Endothelial cell of umbilical vein (primary cell): ENCODE measurements at regions not wholly inside any gene's neighbourhood (a gene's known extent, or its start where the extent isn't known, plus 50 kb on each side); places are given as distances from the start of the nearest gene placed in this dataset.

Experiments used
- BruUV-seq: library from RNA; stranded (reverse); fragments of 400-500 nt; replicated peaks from 2 replicates; lab custom pipeline; 2021; lab: Mats Ljungman, UMichigan
- CTCF ChIA-PET: fragments of 300-600, 350-600 bp; sonication (Branson Sonifier 250); formaldehyde crosslinking; loops from one replicate; lab custom pipeline; 2021; ENCODE audit warnings: antibody characterized with exemption, inconsistent platforms; lab: Charles Lee
- POLR2A ChIA-PET: fragments of 300-600, 350-600 bp; sonication (Branson Sonifier 250); formaldehyde crosslinking; loops from one replicate; lab custom pipeline; 2021; ENCODE audit warnings: antibody characterized with exemption, inconsistent platforms; lab: Charles Lee
- DNase-seq: peaks from one replicate; pipeline ENCODE4 v3.0.0-alpha.2; 2011; ENCODE audit warnings: low read depth, low spot score
- FAIRE-seq: peaks from 2 replicates; lab custom pipeline; 2011; peaks lifted over from hg19 to GRCh38; lab: Jason Lieb, UNC
- H2AFZ ChIP-seq: 2 replicates; pipeline ENCODE4 v1.6.0; 2012; ENCODE audit warnings: low read depth, low read length, control low read depth, inconsistent platforms
- H3K27ac ChIP-seq: 2 replicates; pipeline ENCODE4 v1.5.1; 2011; ENCODE audit warnings: low read depth, mild to moderate bottlenecking, control low read depth, low read length, moderate library complexity; ENCODE audit not compliant: insufficient read depth
- H3K27me3 ChIP-seq, 2 experiments: 2 replicates each; pipeline versions ENCODE4 v1.6.0 to v1.6.1; 2011; ENCODE audit warnings: low read length in 2 of 2, mixed read lengths in 1 of 2; ENCODE audit not compliant: control insufficient read depth in 2 of 2, insufficient read depth in 2 of 2
- H3K36me3 ChIP-seq, 2 experiments: 2 replicates in 1 of 2; 3 replicates in 1 of 2; pipeline ENCODE4 v1.5.1; 2011; ENCODE audit warnings: low read length in 2 of 2, mild to moderate bottlenecking in 1 of 2, moderate library complexity in 1 of 2; ENCODE audit not compliant: control insufficient read depth in 2 of 2, insufficient read depth in 2 of 2; ENCODE audit errors: extremely low read depth in 1 of 2
- H3K4me1 ChIP-seq: 3 replicates; pipeline ENCODE4 v1.5.1; 2011; ENCODE audit warnings: mild to moderate bottlenecking, low read length; ENCODE audit not compliant: control insufficient read depth, insufficient read depth; ENCODE audit errors: extremely low read depth
- H3K4me2 ChIP-seq: 2 replicates; pipeline ENCODE4 v1.6.1; 2011; ENCODE audit warnings: low read length, control low read depth, mixed read lengths; ENCODE audit not compliant: insufficient read depth
- H3K4me3 ChIP-seq, 3 experiments: fragments of 200-600 bp in 1 of 3; sonication (generic), shearing (Covaris generic) in 1 of 3; replicated peaks in 1 of 3; 2 replicates each; pipeline ENCODE4 v1.5.1; 2011 to 2016; ENCODE audit warnings: control low read depth in 3 of 3, low read length in 3 of 3, mild to moderate bottlenecking in 2 of 3, inconsistent platforms in 1 of 3, low read depth in 1 of 3, moderate library complexity in 1 of 3; ENCODE audit not compliant: insufficient read depth in 1 of 3
- H3K79me2 ChIP-seq: 2 replicates; pipeline ENCODE4 v1.6.0; 2012; ENCODE audit warnings: low read length, inconsistent platforms; ENCODE audit not compliant: control insufficient read depth, insufficient read depth
- H3K9ac ChIP-seq: replicated peaks from 2 replicates; pipeline ENCODE3; 2011; ENCODE audit warnings: low read length, control low read depth; ENCODE audit not compliant: insufficient read depth; ENCODE audit errors: extremely low read depth
- H3K9me1 ChIP-seq: replicated peaks from 3 replicates; pipeline ENCODE4 v1.6.0; 2011; ENCODE audit warnings: mild to moderate bottlenecking, low read length; ENCODE audit not compliant: control insufficient read depth, insufficient read depth; ENCODE audit errors: extremely low read depth
- H3K9me3 ChIP-seq: replicated peaks from 2 replicates; pipeline ENCODE4 v1.5.1; 2012; ENCODE audit warnings: low read length, inconsistent platforms; ENCODE audit not compliant: control insufficient read depth, insufficient read depth
- H4K20me1 ChIP-seq: replicated peaks from 2 replicates; pipeline ENCODE3; 2011; ENCODE audit warnings: mild to moderate bottlenecking, low read length; ENCODE audit not compliant: control insufficient read depth, insufficient read depth; ENCODE audit errors: extremely low read depth
- CTCF ChIP-seq, 2 donors: IDR thresholded peaks; 1 replicate in 1 of 2; 2 replicates in 1 of 2; pipeline ENCODE4 v1.5.1; 2011; ENCODE audit warnings: low read length in 2 of 2, mild to moderate bottlenecking in 2 of 2, moderate library complexity in 2 of 2, control low read depth in 1 of 2, inconsistent platforms in 1 of 2, low read depth in 1 of 2; ENCODE audit not compliant: insufficient read depth in 1 of 2; ENCODE audit errors: extremely low read depth in 1 of 2
- EZH2 ChIP-seq: IDR thresholded peaks from 2 replicates; pipeline ENCODE4 v1.6.1; 2012; ENCODE audit warnings: borderline replicate concordance, low read depth, mild to moderate bottlenecking, moderate library complexity, low read length, inconsistent platforms; ENCODE audit not compliant: severe bottlenecking
- FOS ChIP-seq: IDR thresholded peaks from 2 replicates; pipeline ENCODE4 v1.6.1; 2011; ENCODE audit warnings: mild to moderate bottlenecking, low read length, moderate library complexity, borderline replicate concordance; ENCODE audit not compliant: insufficient read depth
- GATA2 ChIP-seq: IDR thresholded peaks from 2 replicates; pipeline ENCODE4 v1.7.0; 2011; ENCODE audit warnings: low read depth, mild to moderate bottlenecking, moderate library complexity, mixed read lengths, low read length; ENCODE audit not compliant: insufficient read length, insufficient read depth
- JUN ChIP-seq: IDR thresholded peaks from 2 replicates; pipeline ENCODE4 v1.6.1; 2011; ENCODE audit warnings: borderline replicate concordance, low read depth; ENCODE audit not compliant: insufficient read length, insufficient read depth
- MAX ChIP-seq: IDR thresholded peaks from 2 replicates; pipeline ENCODE4 v1.6.1; 2011; ENCODE audit not compliant: insufficient read depth, insufficient read length
- MYC ChIP-seq: IDR thresholded peaks from one replicate; pipeline ENCODE4 v1.6.1; 2011; ENCODE audit warnings: mild to moderate bottlenecking, low read depth, low read length
- POLR2A ChIP-seq: IDR thresholded peaks from 2 replicates; pipeline ENCODE4 v1.6.1; 2012; ENCODE audit warnings: low read depth, mild to moderate bottlenecking, control low read depth, low read length
- POLR2AphosphoS5 ChIP-seq: IDR thresholded peaks from 2 replicates; pipeline ENCODE4 v1.6.1; 2012; ENCODE audit warnings: low read depth, mild to moderate bottlenecking, control low read depth, low read length, moderate library complexity; ENCODE audit not compliant: insufficient read depth
- dilution Hi-C: fragments of 300-500 bp; cut with MboI; formaldehyde crosslinking; loops from one replicate; pipeline ENCODE4 v1.15.0; 2019; ENCODE audit warnings: low sequenced_read_pairs; ENCODE audit not compliant: extremely low pct_ligation_motif_present
- intact Hi-C: fragments of 100-400 bp; cut with micrococcal nuclease; formaldehyde crosslinking; loops from one replicate; pipeline ENCODE4 v1.10.0; 2022

GRCh38 chr12:82009524-82009923 is 250.4 kb upstream of the PPFIA2 start:
- dilution Hi-C loops (no loop called here), intact Hi-C loops (no loop called here)
- Histone ChIP-seq H3K4me3 (no peak overlapping the region), H3K9me3 (no peaks in the 10 kb centered on the region), H3K27me3 (no peaks in the 10 kb centered on the region), H3K4me1 (no peaks in the 10 kb centered on the region), H3K4me2 (no peak overlapping the region), H2AFZ (no peak overlapping the region), H3K9me1 (no peaks in the 10 kb centered on the region), H3K79me2 (no peaks in the 10 kb centered on the region), H4K20me1 (no peaks in the 10 kb centered on the region), H3K27ac (no peak overlapping the region), H3K36me3 (no peaks in the 10 kb centered on the region), H3K9ac (no peak overlapping the region)
- ChIA-PET CTCF (no interaction called here), POLR2A (no interaction called here)
- BruUV-seq = no TSS peak
- TF ChIP-seq EZH2 = no peak
- no peak for TF ChIP-seq GATA2
- no peak for TF ChIP-seq MAX
- no peak for TF ChIP-seq POLR2AphosphoS5
- no peak for TF ChIP-seq FOS
- TF ChIP-seq MYC = no peak
- TF ChIP-seq JUN = no peak
- no peak for TF ChIP-seq POLR2A
- TF ChIP-seq CTCF (IDR thresholded peaks at IDR 0.05; ENCODE audit: extremely low read depth in 1 of 2, insufficient read depth in 1 of 2, low read depth in 1 of 2, low read length in 2 of 2) = no peak
- DNase-seq = no peak
- FAIRE-seq = no peak
